Chondrocyte (in vitro differentiated cells): ENCODE measurements at regions not wholly inside any gene's neighbourhood (a gene's known extent, or its start where the extent isn't known, plus 50 kb on each side); places are given as distances from the start of the nearest gene placed in this dataset.
"Not testable (repeated sequence)": the region's sequence is repeated elsewhere in the genome, so short reads cannot be mapped to it uniquely, and the experiment has no call there.

Source experiments
- DNase-seq: peaks from one replicate; pipeline ENCODE4 v3.0.0; 2021; ENCODE audit warnings: mixed read lengths, low spot score
- H3K27ac Mint-ChIP-seq: one replicate; pipeline ENCODE4 v1.8.0; 2021; ENCODE audit warnings: mild to moderate bottlenecking, moderate library complexity, mixed read lengths; ENCODE audit not compliant: unreplicated experiment
- H3K27me3 Mint-ChIP-seq: 2 replicates; pipeline ENCODE4 v1.8.0; 2021; ENCODE audit warnings: low read depth, mixed read lengths
- H3K36me3 Mint-ChIP-seq: 2 replicates; pipeline ENCODE4 v1.8.0; 2021; ENCODE audit warnings: low read depth, mixed read lengths
- H3K4me1 Mint-ChIP-seq: 2 replicates; pipeline ENCODE4 v1.8.0; 2021; ENCODE audit warnings: low read depth, mild to moderate bottlenecking, mixed read lengths
- H3K4me3 Mint-ChIP-seq: one replicate; pipeline ENCODE4 v1.8.0; 2021; ENCODE audit warnings: mild to moderate bottlenecking, moderate library complexity, mixed read lengths; ENCODE audit not compliant: unreplicated experiment
- H3K9me3 Mint-ChIP-seq: 2 replicates; pipeline ENCODE4 v1.8.0; 2021; ENCODE audit warnings: low read depth, mixed read lengths
- TF ChIP-seq, protein P1 (sequence below): fragments of 200-600 bp; sonication (generic); IDR thresholded peaks from 2 replicates; pipeline ENCODE4 v1.5.0; 2021; ENCODE audit warnings: antibody characterized with exemption, mild to moderate bottlenecking, moderate library complexity

GRCh38 chr22:11609193-11609592 lies 3918.8 kb upstream of the OR11H1 start:
- not testable (repeated sequence) for H3K4me3 Mint-ChIP-seq, H3K36me3 Mint-ChIP-seq, H3K27ac Mint-ChIP-seq, H3K4me1 Mint-ChIP-seq, DNase-seq, H3K27me3 Mint-ChIP-seq
- H3K9me3 Mint-ChIP-seq: peaks cover 59% of the 10 kb centered on the region

DNA sequence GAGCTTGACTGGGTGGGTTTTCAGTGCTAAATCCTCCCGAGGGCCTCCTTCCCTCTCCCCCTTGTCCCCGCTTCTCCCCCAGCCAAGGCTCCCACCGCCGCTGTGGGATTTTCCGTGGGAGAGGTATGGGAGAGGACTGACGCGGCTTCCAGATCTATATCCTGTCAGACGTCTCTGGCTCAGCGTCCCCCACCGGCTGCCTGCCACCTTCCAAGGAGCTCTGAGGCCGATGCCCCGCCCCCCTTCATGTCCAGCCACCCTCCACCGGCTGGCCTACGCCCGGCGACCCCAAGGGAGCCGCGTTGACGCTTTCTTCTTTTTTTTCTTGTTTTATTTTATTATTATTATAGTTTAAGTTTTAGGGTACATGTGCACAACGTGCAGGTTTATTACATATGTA lies 3916.7 kb upstream of the OR11H1 start:
- not testable (repeated sequence) for H3K4me3 Mint-ChIP-seq, H3K27ac Mint-ChIP-seq, H3K36me3 Mint-ChIP-seq, DNase-seq, H3K27me3 Mint-ChIP-seq, H3K4me1 Mint-ChIP-seq
- H3K9me3 Mint-ChIP-seq: peaks cover 65% of the 10 kb centered on the region

DNA sequence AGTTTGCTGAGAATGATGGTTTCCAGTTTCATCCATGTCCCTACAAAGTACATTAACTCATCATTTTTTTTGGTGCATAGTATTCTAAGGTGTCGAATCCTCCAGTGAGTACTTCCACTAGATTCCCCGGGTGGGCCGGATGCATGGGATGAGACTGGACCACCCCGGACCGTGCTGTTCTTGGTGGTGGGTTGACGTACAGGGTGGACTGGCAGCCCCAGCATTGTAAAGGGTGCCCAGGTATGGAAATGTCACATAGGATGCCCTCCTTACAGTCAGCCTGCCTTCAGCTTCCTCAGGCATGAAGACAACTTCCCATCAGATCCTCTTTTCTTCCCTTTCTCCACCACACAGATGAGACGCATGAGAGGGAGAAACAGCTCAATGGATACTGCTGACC lies 3916.1 kb upstream of the OR11H1 start:
- H3K27ac Mint-ChIP-seq, H3K27me3 Mint-ChIP-seq, H3K4me1 Mint-ChIP-seq, DNase-seq, H3K36me3 Mint-ChIP-seq, H3K4me3 Mint-ChIP-seq: not testable (repeated sequence)
- H3K9me3 Mint-ChIP-seq: peaks cover 67% of the 10 kb centered on the region

DNA sequence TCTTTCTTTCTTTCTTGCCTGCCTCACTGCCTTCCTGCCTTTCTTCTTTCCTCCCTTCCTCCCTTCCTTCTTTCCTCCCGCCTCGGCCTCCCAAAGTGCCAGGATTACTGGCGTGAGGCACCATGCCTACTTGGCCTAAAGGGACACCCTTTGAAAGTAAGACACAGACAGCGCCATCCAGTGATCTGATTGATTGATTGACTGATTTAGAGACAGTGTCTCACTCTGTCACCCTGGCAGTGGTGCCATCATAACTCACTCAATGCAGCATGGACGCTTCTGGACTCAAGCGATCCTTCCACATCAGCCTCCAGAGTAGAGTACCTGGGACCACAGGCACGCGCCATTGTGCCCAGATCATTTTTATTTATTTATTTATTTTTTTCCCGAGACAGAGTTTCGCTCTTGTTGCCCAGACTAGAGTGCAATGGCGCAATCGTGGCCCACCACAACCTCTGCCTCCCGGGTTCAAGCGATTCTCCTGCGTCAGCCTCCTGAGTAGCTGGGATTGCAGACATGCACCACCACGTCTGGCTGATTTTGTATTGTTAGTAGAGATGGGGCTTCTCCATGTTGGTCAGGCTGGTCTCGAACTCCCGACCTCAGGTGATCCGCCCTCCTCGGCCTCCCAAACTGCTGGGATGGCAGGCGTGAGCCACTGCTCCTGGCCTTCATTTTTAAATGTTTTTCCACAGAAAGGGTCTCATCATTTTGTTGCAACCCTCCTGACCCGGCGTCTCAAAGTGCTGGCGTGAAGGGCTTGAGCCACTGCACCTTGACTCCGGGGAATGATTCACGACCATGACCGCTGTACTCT lies 3914.7 kb upstream of the OR11H1 start:
- not testable (repeated sequence) for H3K4me1 Mint-ChIP-seq, H3K27me3 Mint-ChIP-seq, DNase-seq, H3K4me3 Mint-ChIP-seq
- Mint-ChIP-seq H3K9me3 (peaks cover 65% of the 10 kb centered on the region), H3K27ac (peak overlapping the region; percentile 12), H3K36me3 (peaks cover 10% of the 10 kb centered on the region)

GRCh38 chr22:11613898-11614755 lies 3913.9 kb upstream of the OR11H1 start:
- TF ChIP-seq, protein P1, sequence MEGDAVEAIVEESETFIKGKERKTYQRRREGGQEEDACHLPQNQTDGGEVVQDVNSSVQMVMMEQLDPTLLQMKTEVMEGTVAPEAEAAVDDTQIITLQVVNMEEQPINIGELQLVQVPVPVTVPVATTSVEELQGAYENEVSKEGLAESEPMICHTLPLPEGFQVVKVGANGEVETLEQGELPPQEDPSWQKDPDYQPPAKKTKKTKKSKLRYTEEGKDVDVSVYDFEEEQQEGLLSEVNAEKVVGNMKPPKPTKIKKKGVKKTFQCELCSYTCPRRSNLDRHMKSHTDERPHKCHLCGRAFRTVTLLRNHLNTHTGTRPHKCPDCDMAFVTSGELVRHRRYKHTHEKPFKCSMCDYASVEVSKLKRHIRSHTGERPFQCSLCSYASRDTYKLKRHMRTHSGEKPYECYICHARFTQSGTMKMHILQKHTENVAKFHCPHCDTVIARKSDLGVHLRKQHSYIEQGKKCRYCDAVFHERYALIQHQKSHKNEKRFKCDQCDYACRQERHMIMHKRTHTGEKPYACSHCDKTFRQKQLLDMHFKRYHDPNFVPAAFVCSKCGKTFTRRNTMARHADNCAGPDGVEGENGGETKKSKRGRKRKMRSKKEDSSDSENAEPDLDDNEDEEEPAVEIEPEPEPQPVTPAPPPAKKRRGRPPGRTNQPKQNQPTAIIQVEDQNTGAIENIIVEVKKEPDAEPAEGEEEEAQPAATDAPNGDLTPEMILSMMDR: no peak
- DNase-seq: no peak
- Mint-ChIP-seq H3K27ac (no peak overlapping the region), H3K4me3 (no peak overlapping the region), H3K9me3 (peaks cover 63% of the 10 kb centered on the region), H3K4me1 (no peaks in the 10 kb centered on the region), H3K27me3 (no peaks in the 10 kb centered on the region), H3K36me3 (peaks cover 10% of the 10 kb centered on the region)

DNA sequence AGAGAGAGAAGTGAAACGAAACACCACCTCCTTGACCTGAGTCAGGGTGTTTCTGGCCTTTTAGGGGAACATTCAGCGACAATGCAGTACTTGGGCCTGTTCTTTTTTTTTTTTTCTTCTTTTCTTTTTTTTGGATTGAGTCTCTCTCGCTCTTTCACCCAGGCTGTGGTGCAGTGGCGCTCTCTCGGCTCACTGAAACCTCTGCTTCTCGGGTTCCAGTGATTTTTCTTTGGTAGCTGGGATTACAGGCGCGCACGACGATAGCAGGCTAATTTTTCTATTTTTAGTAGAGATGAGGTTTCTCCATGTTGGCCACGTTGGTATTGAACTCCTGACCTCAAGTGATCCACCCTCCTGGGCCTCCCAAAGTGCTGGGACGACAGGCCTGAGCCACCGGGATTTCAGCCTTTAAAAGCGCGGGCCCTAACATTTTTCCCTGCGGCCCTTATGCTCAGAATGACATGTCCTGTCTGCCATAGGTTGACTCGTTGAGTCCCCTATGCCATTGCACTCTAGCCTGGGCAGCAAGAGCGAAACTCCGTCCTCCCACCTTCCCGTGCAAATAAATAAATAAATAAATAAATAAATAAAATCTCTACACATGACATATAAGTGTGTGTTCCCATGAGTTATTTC lies 3913.1 kb upstream of the OR11H1 start:
- H3K27ac Mint-ChIP-seq, H3K4me3 Mint-ChIP-seq, DNase-seq, H3K27me3 Mint-ChIP-seq, H3K4me1 Mint-ChIP-seq: not testable (repeated sequence)
- H3K9me3 Mint-ChIP-seq: peaks cover 68% of the 10 kb centered on the region
- peaks cover 17% of the 10 kb centered on the region for H3K36me3 Mint-ChIP-seq

GRCh38 chr22:11616811-11617210 lies 3911.2 kb upstream of the OR11H1 start:
- DNase-seq: no peak
- no peak overlapping the region for H3K4me3 Mint-ChIP-seq
- peaks cover 17% of the 10 kb centered on the region for H3K36me3 Mint-ChIP-seq
- TF ChIP-seq, protein P1: no peak
- H3K9me3 Mint-ChIP-seq: peaks cover 69% of the 10 kb centered on the region
- H3K4me1 Mint-ChIP-seq: no peaks in the 10 kb centered on the region
- no peak overlapping the region for H3K27ac Mint-ChIP-seq
- H3K27me3 Mint-ChIP-seq: no peaks in the 10 kb centered on the region

DNA sequence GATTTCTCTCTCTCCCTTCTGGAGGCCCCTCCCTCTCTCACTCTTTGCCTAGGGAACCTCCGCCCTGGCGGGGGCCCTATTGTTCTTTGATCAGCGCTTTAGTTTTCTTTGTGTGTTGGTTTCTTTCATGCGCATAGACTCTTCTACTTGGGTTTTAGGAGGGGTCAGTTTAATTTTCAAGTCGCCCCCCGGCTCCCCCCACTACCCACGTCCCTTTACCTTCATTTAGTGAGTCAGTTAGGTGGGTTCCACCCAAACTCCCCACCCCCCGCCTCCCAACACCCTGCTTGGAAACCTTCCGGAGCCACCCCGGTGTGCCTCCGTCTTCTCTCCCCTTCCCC lies 3909.7 kb upstream of the OR11H1 start:
- not testable (repeated sequence) for H3K4me3 Mint-ChIP-seq, H3K27ac Mint-ChIP-seq, H3K27me3 Mint-ChIP-seq, H3K4me1 Mint-ChIP-seq, DNase-seq
- H3K36me3 Mint-ChIP-seq: peaks cover 17% of the 10 kb centered on the region
- H3K9me3 Mint-ChIP-seq: peaks cover 67% of the 10 kb centered on the region

GRCh38 chr22:11618688-11619087 lies 3909.3 kb upstream of the OR11H1 start:
- not testable (repeated sequence) for H3K4me1 Mint-ChIP-seq

DNA sequence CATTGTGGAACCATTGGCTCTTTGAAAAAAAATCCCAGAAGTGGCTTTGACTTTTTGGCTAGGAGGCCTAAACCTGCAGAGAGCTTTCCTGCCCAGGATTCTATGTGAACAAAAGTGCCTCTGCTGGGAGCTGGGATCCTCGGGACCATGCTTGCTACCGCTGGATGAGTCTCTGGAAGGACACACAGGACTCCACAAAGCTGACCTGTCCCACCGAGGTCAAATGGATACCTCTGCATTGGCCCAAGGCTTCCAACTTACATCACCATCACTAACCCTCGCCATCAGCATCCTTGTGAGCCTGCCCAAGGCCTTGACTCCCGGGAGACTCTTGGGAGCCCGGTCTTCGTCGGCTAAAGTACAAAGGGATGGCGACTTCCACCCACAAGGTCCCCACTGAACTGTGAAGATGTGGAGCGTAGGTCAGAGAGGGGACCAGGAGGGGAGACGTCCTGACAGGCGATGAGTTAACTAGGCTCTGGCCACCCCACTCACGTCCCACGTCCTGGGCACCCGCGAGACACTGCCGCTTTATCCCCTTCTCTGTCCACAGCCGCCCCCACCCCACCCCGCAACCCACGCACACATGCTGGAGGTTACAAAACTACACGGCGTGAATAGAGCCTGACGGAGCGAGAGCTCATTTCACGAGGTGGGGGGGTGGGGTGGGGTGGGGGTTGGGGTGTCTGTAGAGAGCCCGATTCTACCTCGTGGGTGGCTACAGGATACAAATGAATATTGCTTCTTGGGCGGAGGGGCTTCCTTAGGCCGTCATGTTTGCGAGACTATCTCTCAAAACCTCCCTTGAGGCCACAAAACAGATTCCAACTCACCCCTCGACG lies 3906.8 kb upstream of the OR11H1 start:
- not testable (repeated sequence) for H3K4me3 Mint-ChIP-seq, H3K4me1 Mint-ChIP-seq, DNase-seq, H3K27ac Mint-ChIP-seq, H3K27me3 Mint-ChIP-seq
- peaks cover 13% of the 10 kb centered on the region for H3K36me3 Mint-ChIP-seq
- H3K9me3 Mint-ChIP-seq: peaks cover 76% of the 10 kb centered on the region

More at GRCh38 chr22:11618688-11619087, 3909.3 kb upstream of the OR11H1 start:
- H3K4me3 Mint-ChIP-seq, H3K27me3 Mint-ChIP-seq, DNase-seq, H3K27ac Mint-ChIP-seq: not testable (repeated sequence)
- Mint-ChIP-seq H3K9me3 (peaks cover 70% of the 10 kb centered on the region), H3K36me3 (peaks cover 17% of the 10 kb centered on the region)
